Renal cortical epithelial cell (primary cell): ENCODE measurements at regions not wholly inside any gene's neighbourhood (a gene's known extent, or its start where the extent isn't known, plus 50 kb on each side); places are given as distances from the start of the nearest gene placed in this dataset.
A peak's percentile ranks its signal among the peaks of the same experiment; 100 is the strongest.
"Not testable (repeated sequence)": the region's sequence is repeated elsewhere in the genome, so short reads cannot be mapped to it uniquely, and the experiment has no call there.

Experiments
- DNase-seq: peaks from one replicate; pipeline ENCODE4 v3.0.0-alpha.2; 2011; ENCODE audit warnings: low read depth

DNA sequence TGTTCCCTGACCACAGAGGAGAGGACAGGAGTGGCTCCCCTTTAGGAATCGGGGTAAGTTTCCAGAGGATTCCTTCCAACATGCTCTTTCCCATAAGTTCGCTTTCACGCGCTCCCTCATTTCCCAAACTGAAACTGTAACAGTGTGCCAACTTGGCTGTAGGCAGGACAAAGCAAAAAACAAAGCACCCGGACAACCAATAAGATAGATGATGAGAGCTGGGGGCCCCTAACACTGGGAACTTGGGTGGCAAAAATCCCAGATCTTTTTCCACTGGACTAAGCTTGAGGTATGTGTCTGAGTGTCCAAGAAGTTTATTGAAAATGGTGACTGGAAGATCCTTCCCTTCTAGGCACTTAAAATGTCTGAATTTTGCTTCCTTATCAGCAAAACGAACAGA, 258.7 kb upstream of the IL12B start:
- no peak for DNase-seq

DNA sequence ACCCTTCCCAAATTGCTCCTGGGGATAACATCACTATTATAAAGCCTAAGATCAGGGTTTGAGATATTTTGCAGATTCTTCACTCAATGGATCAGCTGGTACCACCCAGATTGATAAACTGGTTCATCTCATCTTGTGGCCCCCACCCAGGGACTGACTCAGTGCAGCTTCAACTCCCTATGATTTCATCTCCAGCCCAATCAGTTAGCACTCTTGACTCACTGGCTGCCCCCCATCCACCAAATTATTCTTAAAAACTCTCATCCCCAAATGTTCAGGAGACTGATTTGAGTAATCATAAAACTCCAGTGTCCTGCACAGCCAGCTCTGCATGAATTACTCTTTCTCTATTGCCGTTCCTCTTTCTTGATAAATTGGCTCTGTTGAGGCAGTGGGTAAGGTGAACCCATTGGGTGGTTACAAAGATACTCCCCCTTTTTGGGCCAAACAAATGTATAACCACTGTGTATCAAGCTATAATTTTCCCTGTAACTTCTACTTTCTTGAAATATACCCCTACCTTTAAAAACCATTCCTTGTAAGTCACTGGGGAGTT, 263.3 kb upstream of the IL12B start:
- no peak for DNase-seq

DNA sequence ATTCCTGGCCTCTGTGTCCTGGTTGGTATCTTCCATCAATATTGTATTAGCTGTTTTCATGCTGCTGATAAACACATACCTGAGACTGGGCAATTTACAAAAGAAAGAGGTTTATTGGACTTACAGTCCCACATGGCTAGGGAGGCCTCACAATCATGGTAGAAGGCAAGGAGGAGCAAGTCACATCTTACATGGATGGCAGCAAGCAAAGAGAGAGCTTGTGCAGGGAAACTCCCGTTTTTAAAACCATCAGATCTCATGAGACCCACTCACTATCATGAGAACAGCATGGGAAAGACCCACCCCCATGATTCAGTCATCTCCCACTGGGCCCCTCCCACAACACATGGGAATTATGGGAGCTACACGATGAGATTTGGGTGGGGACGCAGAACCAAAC, 265.3 kb upstream of the IL12B start:
- DNase-seq = not testable (repeated sequence)

DNA sequence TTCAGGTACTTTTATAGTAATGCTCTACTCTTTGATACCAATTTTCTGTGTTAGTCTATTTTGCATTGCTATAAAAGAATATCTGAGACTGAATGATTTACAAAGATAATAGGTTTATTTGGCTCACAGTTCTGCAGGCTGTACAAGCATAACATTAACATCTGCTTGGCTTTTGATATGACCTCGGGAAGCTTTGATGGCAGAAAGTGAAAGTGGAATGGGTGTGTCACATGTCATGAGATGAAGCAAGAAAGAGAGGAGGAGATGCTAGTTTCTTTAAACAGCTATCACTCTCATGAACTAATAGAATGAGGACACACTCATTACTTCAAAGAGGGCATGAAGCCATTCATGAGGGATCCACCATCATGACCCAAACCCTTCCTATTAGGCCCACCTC, 270.9 kb upstream of the IL12B start:
- no peak for DNase-seq

DNA sequence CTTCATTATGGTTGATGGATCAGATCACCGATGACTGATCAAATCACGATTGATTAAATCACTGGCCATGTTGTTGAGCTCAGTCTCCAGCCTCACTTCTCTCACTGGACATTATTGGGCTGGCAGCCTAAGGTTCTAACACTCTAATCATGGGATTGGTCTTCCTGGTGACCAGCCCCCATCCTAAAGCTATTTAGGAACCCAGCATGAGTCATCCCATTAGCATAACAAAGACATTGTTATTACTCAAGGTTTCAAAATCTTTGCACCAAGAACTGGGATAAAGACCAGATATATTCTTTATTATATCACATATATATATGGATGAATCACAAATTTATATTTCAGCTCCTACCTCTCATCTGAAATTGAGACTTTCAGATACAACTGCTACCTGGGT, 272.1 kb upstream of the IL12B start:
- peak; percentile 7 for DNase-seq

DNA sequence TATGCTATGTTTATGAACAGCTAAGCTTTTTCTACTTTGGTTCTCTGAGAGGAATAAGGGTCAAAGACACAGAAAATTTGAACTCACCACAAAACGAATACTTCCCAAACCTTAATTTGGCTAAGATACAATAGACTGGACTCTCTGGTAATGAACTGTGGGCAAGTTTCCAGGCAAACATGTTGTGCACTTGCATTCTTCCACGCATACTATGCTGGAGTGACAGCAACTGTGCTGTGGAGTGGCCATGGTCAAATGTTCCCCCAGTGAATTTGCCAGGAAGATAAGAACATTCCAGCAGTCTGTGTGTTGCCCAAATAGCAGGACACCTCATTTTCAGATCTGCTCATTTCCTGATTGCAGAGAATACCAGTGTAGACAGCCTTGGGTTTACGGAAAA, 275.3 kb upstream of the IL12B start:
- DNase-seq = peak; percentile 14

DNA sequence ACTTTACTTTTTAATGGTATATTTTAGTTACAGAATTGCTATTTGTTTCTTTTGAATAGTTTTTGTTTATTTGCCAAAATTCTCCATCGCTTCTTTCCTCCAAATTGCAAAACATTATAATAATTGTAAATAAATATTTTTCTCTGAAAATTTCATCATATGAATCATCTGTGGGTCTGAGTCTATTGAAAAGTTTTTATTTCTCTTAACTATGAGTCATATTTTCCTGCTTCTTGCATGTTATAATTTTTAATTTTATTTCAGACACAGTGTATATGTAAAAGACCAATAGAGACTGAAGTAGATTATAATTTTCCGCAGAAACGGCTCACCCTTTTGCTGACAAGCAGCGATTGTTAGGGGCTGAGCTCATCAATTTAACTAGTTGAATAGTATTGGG, 279.1 kb upstream of the IL12B start:
- no peak for DNase-seq

DNA sequence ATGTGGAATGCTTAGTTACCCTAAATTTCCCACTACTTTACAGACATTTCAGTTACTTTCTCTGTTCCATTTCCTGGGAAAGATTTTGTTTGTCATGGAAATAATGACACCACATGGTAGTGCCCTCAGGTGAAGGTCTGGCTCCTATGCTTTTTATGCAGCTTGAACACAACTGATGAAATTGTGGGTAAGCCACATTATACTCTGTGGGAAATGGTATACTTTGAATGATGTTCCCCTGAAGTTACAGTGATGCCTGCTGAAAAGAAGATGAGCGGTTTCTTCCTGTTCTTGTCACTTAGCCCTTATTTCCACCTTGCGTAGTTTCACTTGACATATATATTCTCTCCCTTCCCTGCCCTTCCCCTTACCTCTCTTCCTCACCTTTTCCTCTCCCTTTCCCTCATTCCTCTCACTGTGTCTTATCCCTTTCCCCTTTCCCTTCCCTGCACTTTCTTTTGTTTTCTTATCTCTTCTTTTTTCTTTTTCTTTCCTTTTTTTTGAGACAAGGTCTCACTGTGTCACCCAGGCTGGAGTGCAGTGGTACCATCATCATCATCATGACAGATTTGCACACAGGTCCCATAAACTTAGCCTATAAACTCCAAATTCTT, 280.8 kb upstream of the IL12B start:
- DNase-seq = no peak

DNA sequence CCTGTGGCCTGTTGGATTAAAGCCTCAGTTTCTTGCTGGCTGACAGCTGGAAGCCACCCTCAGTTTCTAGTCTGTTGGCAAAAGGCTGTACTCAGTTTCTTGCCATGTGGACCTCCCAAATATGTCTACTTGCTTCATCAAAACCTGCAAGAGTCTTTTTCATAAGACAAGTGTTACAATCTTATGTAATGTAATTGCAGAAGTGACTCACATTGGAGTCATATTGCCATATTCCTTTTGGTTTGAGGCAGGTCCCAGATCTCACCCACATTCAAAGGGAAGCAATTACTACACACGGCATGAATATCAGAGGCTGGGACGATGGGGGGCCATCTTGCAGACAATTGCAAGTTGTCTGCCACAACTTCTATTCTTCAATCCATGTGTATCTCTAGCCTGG, 286.7 kb upstream of the IL12B start:
- DNase-seq = peak; percentile 34

DNA sequence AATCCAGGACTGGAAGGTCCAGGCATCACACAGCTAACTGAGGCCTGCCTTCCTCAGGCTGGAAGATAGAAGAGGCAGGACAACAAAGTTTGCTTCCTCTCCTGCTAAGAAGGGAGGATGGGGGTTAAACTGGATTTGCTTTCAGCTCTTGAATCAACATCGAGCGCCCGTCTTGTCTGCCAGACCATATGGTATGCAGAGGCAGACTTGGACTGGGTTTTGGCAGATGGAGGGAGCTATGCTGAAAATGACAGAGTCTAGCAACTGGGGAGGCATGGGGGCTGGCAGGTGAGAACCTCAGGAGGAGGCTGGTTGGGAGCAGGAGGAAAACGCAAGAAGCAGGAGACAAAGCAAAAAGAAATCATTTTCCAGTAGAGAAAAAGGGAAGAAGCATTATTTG, 289.5 kb upstream of the IL12B start:
- DNase-seq = no peak

DNA sequence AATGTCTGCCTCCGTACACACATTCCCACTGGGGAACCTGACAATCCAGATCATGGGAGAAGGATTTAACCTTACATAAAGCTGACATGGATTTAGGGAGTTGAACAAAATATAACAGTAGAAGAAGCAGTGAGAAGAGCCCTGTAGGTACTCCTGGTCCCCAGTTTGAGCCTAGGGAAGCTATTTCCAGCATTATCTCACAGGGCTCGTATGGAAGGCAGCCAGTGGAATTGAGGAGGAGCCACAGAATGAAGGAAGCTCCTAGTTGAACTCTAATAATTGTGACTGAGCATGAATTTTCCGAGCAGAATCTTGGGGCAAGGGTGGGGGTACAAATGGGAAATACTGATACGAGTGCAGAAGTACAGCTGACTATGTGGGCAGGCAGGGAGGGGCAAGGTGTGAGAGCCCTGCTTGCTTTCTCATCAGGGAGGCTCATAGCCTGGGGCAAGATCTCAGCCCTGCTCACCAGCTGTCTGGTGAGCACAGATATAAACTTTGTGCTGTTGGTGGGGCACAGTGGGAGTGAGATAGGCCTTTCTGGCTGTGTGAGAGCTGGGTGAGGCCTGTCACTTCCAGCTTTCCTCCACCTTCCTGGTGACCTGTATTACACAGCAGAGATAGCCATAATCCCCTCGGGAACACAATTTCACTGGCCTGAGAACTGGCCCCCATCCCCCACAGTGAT, 290.7 kb upstream of the IL12B start:
- no peak for DNase-seq

DNA sequence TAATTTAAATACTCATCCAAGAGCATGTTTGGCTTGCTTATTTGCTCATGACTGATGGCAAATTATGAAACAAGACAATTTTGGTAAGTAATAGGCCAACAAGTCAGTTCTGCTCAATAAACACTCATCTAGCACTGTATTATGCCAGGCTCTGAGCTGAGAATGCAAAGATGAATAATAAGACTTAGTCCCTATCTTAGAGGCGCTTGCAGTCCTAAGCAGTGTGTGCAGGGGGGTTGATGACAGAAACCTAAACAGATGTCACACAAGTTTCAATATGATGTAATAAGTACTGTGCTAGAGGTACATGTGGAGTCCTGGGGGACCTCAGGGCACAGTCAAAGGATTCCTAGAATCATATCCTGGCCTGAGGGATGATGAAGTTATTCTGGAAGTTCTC, 287.6 kb upstream of the ADRA1B start:
- DNase-seq = no peak

DNA sequence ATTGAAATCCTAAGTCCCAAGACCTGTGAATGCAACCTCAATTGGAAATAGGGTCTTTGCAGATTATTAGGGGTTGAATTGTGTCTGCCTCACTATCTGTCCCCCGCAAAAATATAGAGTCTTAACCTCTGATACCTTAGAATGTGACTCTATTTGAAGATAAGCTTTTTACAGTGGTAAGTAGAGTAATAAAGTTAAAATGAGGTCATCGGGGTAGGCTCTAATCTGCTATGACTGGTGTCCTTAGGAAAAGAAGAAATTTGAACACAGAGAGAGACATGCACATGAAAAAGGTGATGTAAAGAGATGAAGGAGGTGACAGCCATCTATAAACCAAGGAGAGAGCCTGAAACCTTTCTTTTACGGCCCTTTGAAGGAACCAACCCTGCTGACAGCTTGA, 287.1 kb upstream of the ADRA1B start:
- DNase-seq = no peak

DNA sequence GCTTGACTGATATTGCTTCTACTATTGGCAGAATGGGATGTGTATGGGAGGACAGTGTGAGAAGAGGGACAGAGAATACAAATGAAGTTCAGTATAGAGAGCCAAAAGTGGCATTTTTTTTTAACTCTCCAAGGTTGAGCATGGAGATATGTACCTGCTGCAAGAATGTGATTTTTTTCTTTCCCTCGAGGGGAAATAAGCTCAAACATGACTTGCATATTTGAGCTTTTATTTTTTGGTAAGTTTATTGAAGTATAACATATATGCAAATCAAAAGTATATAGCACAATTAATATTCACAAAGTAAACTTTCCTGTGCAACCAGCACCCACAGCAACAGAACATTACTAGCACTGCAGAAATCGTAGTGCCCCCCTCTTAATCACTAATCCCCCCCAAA, 285.7 kb upstream of the ADRA1B start:
- no peak for DNase-seq

DNA sequence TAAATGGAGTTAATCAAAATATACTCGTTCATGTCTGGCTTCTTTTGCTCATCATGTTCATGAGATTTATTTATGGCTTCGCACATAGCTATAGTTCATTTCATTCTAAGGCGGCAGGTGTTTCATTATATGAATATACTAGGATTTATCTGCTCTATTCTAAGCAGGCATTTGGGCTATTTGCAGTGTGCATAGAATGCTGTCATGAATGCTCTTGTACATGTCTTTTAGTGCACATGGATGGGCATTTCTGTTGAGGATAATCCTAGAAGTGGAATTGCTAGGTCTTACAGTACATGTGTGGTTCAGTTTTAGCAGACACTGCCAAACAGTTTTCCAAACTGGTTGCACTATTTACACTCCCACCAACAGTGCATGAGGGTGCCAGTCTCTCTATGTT, 285.3 kb upstream of the ADRA1B start:
- no peak for DNase-seq

DNA sequence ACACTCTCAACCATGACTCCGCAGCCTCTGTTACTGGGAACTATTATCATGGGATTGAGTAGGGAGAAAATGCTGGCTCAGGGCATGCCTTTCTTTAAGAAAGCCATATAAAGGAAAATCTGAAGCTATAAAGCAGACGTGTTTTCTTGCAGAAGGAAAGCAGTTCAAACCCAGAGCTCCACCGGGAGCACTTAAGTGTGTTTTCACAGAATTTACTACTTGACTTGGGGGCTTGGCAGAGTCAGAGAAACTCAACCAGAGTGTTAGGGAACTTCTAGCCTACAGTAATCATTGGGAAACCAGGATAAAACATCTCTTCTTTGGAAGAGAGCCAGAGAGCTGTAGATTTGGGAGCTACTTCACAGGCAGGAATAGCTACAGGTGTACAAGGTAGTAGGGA, 283.4 kb upstream of the ADRA1B start:
- no peak for DNase-seq

DNA sequence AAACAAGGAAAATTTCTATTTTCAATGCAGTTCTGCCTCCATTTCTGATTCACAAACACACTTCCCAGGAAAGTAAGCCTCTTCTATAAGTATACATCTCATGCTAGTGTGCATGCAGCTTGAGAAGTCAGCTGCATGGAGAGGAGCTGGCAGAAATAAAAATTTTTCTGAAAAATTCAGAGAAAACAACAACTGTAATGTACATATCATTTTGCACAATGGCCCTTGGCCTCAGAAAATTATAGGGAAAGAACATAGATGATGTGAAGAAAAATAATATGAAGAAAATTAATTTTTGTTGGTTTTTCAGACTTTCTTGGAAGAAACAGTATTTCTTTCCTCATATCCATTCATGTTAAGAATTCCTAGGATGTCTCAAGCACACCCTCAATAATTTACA, 277.8 kb upstream of the ADRA1B start:
- DNase-seq = no peak

DNA sequence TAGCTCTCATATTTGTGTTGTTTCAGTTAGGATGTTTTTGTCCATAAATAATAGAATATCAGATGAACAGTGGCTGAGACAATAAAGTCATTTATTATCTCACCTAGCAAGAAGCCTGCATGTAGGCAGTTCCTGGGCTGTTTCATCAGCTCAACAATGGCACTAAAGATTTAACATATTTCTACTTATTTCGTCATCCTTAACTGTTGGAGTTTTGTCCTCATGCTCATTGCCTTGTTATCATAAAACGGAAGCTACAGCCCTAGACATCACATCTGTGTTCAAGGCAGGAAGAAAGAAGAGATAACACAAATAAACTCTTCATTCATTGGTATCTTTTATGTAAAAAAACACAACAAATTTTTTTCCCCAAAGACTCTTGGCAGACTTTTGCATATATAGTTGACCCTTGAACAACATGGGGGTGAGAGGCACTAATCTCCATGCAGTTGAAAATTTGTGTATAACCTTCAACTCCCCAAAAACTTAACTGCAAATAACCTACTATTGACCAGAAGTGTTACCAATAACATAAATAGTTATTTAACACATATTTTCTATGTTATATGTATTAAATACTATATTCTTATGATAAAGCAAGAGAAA, 277.2 kb upstream of the ADRA1B start:
- DNase-seq = no peak

DNA sequence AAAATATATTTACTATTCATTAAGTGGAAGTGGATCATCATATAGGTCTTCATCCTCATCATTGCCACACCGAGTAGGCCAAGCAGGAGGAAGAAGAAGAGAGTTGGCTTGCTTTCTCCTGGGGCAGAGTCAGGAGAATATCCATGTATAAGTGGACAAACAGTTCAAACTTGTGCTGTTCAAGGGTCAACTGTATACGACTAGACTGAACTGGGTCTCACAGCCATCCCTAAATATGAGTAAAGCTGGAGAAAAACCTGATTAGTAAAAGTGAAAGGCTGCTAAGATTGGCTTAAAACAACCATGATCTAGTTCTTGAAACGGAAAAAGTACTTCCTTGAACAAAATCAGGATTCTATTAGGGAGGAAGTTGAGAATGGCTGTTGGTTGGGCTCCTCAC, 276.7 kb upstream of the ADRA1B start:
- DNase-seq = no peak

DNA sequence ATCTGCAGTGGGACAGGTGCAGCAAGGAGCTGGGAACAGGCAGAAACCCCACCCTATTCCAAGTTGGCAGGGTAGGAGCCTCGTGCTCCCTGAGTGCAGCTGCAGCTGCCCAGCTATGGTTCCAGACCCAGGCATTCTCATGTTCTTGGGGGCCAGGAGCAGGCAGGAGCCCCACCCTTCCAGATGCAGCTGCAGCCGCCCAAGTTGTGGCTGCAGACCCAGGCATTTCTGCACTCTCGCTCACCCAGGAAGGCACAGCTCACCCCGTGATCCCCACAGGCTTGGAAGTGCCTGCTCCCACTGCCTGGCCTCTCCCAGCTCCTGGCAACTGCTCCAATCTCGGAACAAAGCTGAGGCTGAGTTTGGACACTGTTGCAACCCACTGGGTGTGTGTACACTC, 275.8 kb upstream of the ADRA1B start:
- no peak for DNase-seq

DNA sequence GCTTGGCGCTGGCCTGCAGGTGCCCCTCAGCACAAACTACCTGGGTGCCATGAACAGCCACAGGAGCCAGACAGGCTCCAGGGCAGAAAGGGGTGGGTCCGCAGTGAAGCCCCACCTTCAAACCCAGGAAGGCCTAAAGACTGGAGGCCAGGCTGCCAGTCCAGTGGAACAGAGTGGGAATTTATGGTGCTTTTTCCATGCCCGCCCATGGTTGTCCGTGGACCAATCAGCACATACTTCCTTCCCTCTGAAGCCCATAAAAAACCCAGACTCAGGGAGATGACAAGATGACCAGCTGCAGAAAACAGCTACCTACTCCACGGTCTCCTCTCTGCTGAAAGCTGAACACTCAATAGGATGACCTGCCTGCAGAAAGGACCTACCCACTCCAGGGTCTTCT, 275.4 kb upstream of the ADRA1B start:
- no peak for DNase-seq

DNA sequence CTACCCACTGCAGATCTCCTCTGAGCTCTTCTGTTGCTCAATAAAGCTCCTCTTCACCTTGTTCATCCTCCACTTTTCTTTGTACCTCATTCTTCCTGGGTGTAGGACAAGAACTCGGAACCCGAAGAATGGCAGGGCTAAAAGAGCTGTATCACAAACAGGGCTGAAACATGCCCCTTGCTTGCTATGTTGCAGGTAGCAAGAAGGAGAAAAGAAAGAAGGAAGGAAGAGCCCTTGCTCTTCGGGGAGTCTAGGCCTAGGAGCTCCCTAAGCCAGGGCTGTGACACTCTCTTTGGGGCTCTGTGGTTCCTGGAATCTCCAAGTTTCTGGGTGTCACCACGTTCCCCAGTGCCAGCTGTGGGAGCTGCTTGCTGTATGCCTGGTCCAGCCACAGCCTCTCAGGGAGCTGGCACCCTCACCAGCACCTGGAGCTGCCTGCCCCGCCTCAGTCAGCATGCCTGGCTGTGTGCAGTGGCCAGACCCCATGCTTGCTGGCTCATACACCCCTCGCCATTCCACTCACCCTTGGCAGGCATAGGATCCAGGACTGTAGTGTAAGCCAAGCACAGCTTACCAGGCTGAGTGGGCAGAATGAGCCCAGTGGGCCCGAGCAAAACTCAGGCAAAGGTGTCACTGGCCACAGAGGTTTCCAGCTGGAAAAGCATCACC, 274.8 kb upstream of the ADRA1B start:
- no peak for DNase-seq

DNA sequence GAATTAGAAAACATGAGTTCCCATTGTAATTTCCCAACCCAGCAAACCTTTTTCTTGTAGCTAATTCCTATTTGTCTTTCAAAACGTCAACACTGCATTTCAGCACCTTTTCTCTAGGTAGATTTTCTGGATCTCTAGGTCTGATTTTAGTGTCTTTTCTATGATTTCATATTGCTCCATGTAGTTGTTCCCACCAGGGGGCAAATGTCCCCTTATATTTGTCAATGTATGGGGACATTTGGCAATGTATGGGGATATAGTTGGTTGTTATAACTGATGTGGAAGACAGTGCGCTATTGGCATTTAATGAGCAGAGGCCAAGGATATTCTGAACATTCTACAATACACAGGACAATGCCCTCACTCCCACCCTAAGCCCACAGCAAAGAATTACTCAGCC, 273.9 kb upstream of the ADRA1B start:
- no peak for DNase-seq
